HG02870 (cell line): ENCODE measurements at regions not wholly inside any gene's neighbourhood (a gene's known extent, or its start where the extent isn't known, plus 50 kb on each side); places are given as distances from the start of the nearest gene placed in this dataset.

Source experiments
- ATAC-seq: cut with Tn5 transposase; IDR thresholded peaks from one replicate; pipeline ENCODE4 v1.9.1; 2021; ENCODE audit warnings: mild to moderate bottlenecking, moderate library complexity; ENCODE audit not compliant: unreplicated experiment

GRCh38 chr10:21212912-21213311, 312.6 kb downstream of the SKIDA1 start:
- ATAC-seq = no peak

- ATAC-seq = no peak
Observed at GRCh38 chr10:21212348-21212747, 313.1 kb downstream of the SKIDA1 start.

GRCh38 chr10:21209495-21209894, 312.4 kb upstream of the NEBL start:
- ATAC-seq = no peak

- ATAC-seq = no peak
Observed at GRCh38 chr10:21208666-21209316, 311.7 kb upstream of the NEBL start.

- no peak for ATAC-seq
Observed at GRCh38 chr10:21207852-21208646, 310.9 kb upstream of the NEBL start.

- ATAC-seq = no peak
Observed at GRCh38 chr10:21205328-21205727, 308.2 kb upstream of the NEBL start.

- ATAC-seq = no peak
Observed at GRCh38 chr10:21203473-21204107, 306.5 kb upstream of the NEBL start.

GRCh38 chr10:21202776-21203462, 305.8 kb upstream of the NEBL start:
- no peak for ATAC-seq

- ATAC-seq = no peak
Observed at GRCh38 chr10:21199501-21199900, 302.4 kb upstream of the NEBL start.

- no peak for ATAC-seq
Observed at GRCh38 chr10:21197838-21198237, 300.7 kb upstream of the NEBL start.

GRCh38 chr10:21196822-21197395, 299.8 kb upstream of the NEBL start:
- no peak for ATAC-seq

- ATAC-seq = no peak
Observed at GRCh38 chr10:21195252-21195651, 298.1 kb upstream of the NEBL start.

GRCh38 chr10:21194510-21194993, 297.4 kb upstream of the NEBL start:
- ATAC-seq = no peak

- ATAC-seq = no peak
Observed at GRCh38 chr10:21193196-21193595, 296.1 kb upstream of the NEBL start.

GRCh38 chr10:21191512-21191911, 294.4 kb upstream of the NEBL start:
- no peak for ATAC-seq

- ATAC-seq = no peak
Observed at GRCh38 chr10:21184984-21185383, 287.9 kb upstream of the NEBL start.

- ATAC-seq = no peak
Observed at GRCh38 chr10:21184216-21184615, 287.1 kb upstream of the NEBL start.

- ATAC-seq = no peak
Observed at GRCh38 chr10:21183025-21183424, 285.9 kb upstream of the NEBL start.

GRCh38 chr10:21181451-21181850, 284.3 kb upstream of the NEBL start:
- no peak for ATAC-seq

- ATAC-seq = no peak
Observed at GRCh38 chr10:21180604-21181003, 283.5 kb upstream of the NEBL start.

GRCh38 chr10:21176934-21177480, 279.9 kb upstream of the NEBL start:
- no peak for ATAC-seq
